Fibroblast of pulmonary artery (primary cell): ENCODE measurements at regions not wholly inside any gene's neighbourhood (a gene's known extent, or its start where the extent isn't known, plus 50 kb on each side); places are given as distances from the start of the nearest gene placed in this dataset.

ENCODE experiments used
- DNase-seq: peaks from one replicate; pipeline ENCODE4 v3.0.0-alpha.2; 2010; ENCODE audit warnings: low read depth
- H3K4me3 ChIP-seq: replicated peaks from 2 replicates; pipeline ENCODE4 v1.5.1; 2011; ENCODE audit warnings: low read depth, mild to moderate bottlenecking, control low read depth, low read length, moderate library complexity
- TF ChIP-seq, protein P1 (sequence below): IDR thresholded peaks from 2 replicates; pipeline ENCODE4 v1.5.1; 2011; ENCODE audit warnings: mild to moderate bottlenecking, control low read depth, low read length, inconsistent platforms; ENCODE audit errors: missing control alignments

DNA sequence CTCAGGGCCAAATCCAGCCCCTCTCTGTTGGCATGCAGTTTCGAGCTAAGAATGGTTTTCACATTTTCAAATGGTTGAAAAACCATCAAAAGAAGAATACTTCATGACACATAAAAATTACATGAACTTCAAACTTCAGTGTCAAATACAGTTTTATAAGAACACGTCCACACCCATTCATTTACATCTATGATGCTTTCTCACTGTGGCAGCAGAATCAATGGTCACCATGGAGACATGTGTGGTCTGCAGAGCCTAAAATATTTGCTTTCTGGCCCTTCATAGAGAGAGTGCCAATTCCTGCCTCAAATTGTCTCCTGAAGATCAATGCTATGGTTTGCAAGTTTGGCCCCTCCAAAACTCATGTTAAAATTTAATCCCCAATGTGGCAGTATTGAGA, 405.8 kb downstream of the OCA2 start:
- TF ChIP-seq, protein P1, sequence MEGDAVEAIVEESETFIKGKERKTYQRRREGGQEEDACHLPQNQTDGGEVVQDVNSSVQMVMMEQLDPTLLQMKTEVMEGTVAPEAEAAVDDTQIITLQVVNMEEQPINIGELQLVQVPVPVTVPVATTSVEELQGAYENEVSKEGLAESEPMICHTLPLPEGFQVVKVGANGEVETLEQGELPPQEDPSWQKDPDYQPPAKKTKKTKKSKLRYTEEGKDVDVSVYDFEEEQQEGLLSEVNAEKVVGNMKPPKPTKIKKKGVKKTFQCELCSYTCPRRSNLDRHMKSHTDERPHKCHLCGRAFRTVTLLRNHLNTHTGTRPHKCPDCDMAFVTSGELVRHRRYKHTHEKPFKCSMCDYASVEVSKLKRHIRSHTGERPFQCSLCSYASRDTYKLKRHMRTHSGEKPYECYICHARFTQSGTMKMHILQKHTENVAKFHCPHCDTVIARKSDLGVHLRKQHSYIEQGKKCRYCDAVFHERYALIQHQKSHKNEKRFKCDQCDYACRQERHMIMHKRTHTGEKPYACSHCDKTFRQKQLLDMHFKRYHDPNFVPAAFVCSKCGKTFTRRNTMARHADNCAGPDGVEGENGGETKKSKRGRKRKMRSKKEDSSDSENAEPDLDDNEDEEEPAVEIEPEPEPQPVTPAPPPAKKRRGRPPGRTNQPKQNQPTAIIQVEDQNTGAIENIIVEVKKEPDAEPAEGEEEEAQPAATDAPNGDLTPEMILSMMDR, result no peak
- H3K4me3 ChIP-seq, result no peak overlapping the region
- DNase-seq, result no peak

DNA sequence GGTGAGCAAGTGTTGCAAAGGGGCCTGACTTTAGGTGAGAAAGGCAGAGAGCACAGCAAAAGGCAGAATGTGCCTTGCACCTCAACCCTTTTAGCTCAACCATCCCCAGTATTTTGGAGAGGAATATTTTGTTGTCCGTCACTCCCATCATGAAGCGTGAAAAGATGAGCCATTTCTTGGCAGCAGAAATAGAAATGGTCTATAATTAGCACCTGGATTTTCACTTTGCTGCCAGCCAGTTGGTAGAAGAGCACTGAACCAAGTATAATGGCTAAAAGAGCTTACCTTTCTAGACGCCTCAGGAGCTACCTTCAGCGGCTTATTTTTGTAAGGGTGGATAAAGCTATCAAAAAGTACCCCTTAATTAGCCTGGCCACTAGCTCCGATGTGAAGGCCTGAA, 406.7 kb downstream of the OCA2 start:
- H3K4me3 ChIP-seq, result no peak overlapping the region
- no peak for DNase-seq
- TF ChIP-seq, protein P1, result no peak

DNA sequence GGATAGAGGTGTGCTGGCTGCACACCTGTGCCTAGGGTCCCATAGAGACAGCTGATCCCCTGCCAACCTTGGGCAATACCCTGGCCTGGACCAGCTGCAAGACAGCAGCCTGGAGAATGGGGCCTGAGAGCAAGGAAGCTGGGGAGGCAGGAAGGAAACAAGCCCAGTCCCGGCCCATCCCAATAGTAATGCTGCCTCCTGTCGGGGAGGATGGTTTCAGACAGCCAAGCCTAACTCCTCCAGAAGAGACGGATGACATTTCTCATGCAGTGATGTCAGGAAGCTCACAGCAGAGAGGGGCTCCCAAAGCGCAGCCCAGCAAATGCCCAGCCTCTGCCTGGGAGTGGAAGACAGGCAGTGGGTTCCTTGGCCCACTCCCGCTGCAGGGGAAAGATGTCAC, 408.8 kb downstream of the OCA2 start:
- H3K4me3 ChIP-seq, result no peak overlapping the region
- no peak for DNase-seq
- TF ChIP-seq, protein P1, result no peak

DNA sequence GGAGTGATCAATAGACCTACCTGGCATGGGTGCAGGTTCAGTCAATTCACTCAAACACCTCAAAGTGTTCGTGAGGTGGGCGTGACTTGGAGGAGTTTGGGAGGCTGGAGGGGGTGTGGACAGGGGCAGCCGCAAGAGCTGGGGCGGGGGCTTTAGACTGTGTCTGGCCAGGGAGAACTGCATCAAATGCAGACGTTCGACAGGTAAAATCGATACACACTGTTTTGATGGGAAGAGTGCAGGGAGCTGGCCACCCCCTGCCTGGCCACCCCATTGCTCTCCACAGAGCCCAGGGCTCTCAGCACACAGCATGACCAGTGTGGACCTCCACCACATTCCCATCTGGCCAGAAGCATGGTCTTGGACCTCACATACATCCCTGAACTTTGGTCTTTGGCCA, 412.1 kb downstream of the OCA2 start:
- no peak overlapping the region for H3K4me3 ChIP-seq
- DNase-seq, result no peak
- TF ChIP-seq, protein P1, result no peak

DNA sequence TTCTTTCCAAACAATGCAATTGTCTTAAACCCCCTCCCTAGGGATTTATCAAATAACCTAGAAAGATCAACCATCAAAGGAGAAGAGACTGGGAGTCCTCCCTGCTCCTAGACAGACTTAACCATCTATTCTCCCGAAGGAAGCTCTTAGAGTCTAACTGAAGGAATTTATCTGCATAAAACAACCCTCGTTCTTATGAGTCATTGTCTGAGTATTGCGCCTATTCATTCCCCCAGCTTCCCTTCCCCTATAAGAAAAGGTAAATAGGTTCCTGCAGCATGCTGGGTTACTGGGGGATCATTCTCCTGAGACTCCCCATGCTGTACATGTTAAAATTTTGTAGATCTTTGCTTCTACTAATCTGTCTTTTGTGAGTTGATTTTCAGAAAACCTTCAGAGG, 412.7 kb downstream of the OCA2 start:
- DNase-seq, result peak; percentile 7
- H3K4me3 ChIP-seq, result no peak overlapping the region
- TF ChIP-seq, protein P1, result no peak

DNA sequence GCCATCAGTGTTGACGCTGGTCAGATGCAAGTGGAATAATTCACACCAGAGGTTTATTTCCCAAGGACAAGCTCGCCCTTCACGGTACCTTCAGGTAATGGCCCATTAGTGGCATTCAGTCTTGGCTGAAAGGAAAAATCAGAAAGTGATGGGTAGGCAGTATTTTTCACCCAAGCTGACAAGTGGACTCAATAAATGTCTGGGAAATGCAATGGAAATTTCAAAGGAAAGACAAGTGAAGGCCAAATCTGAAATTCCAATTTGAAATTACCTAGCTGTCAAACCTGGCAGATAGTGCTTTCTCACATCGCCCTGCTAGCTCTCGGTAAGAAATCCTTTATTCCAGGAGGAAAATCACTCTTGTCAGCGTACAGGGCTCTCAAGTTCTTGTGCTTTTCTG, 413.5 kb downstream of the OCA2 start:
- DNase-seq, result no peak
- TF ChIP-seq, protein P1, result no peak
- no peak overlapping the region for H3K4me3 ChIP-seq

DNA sequence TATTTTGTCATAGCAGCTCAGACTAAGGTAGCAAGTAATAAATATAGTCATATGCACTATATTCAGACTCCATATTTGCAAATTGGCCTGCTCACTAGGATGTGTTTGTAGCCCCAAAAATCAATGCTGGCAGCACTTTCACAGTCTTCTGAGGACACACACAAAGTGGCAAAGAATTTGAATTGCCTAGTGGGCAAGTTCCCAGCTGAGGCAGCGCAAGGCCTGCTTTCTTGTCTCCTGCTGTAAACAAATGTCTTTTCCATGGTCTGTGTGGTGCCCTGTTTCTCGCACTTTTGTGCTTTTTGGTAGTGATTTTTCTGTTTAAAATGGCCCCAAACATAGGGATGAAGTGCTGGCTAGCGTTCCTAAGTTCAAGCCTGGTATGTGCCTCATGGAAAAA, 416.0 kb downstream of the OCA2 start:
- H3K4me3 ChIP-seq, result no peak overlapping the region
- DNase-seq, result no peak
- TF ChIP-seq, protein P1, result no peak
